ENCODE measurements at regions not wholly inside any gene's neighbourhood (a gene's known extent, or its start where the extent isn't known, plus 50 kb on each side); places are given as distances from the start of the nearest gene placed in this dataset.
"Not testable (repeated sequence)": the region's sequence is repeated elsewhere in the genome, so short reads cannot be mapped to it uniquely, and the experiment has no call there.

GRCh38 chr7:55261386-55261770 lies 103.8 kb upstream of the LANCL2 start:
- H3K9me3 ChIP-seq (ENCODE audit: control insufficient read depth, insufficient read depth, low read depth, low read length): no peaks in the 10 kb centered on the region
- H3K9ac ChIP-seq (ENCODE audit: low read length): no peak overlapping the region
- H3K4me1 ChIP-seq (ENCODE audit: control insufficient read depth, insufficient read depth, low read length): no peaks in the 10 kb centered on the region
- H3K27ac ChIP-seq (ENCODE audit: low read depth, low read length): no peak overlapping the region
- no peaks in the 10 kb centered on the region for H3K36me3 ChIP-seq (ENCODE audit: control insufficient read depth, insufficient read depth, low read length)
- H3K4me3 ChIP-seq (ENCODE audit: low read depth, low read length): no peak overlapping the region
- H3K27me3 ChIP-seq (ENCODE audit: control insufficient read depth, insufficient read depth, low read length): peaks cover 12% of the 10 kb centered on the region

- not testable (repeated sequence) for H3K27me3 ChIP-seq (ENCODE audit: control insufficient read depth, insufficient read depth, low read length); H3K4me1 ChIP-seq (ENCODE audit: control insufficient read depth, insufficient read depth, low read length); H3K27ac ChIP-seq (ENCODE audit: low read depth, low read length); H3K36me3 ChIP-seq (ENCODE audit: control insufficient read depth, insufficient read depth, low read length); H3K9me3 ChIP-seq (ENCODE audit: control insufficient read depth, insufficient read depth, low read depth, low read length); H3K9ac ChIP-seq (ENCODE audit: low read length); H3K4me3 ChIP-seq (ENCODE audit: low read depth, low read length)
These were observed 99.8 kb upstream of the LANCL2 start for GRCh38 chr7:55265328-55265727.

GRCh38 chr7:55265836-55266642 lies 99.1 kb upstream of the LANCL2 start:
- no peak overlapping the region for H3K4me3 ChIP-seq (ENCODE audit: low read depth, low read length)
- no peaks in the 10 kb centered on the region for H3K4me1 ChIP-seq (ENCODE audit: control insufficient read depth, insufficient read depth, low read length)
- H3K9me3 ChIP-seq (ENCODE audit: control insufficient read depth, insufficient read depth, low read depth, low read length): no peaks in the 10 kb centered on the region
- no peaks in the 10 kb centered on the region for H3K36me3 ChIP-seq (ENCODE audit: control insufficient read depth, insufficient read depth, low read length)
- H3K27me3 ChIP-seq (ENCODE audit: control insufficient read depth, insufficient read depth, low read length): no peaks in the 10 kb centered on the region
- H3K9ac ChIP-seq (ENCODE audit: low read length): no peak overlapping the region
- H3K27ac ChIP-seq (ENCODE audit: low read depth, low read length): no peak overlapping the region

- H3K27ac ChIP-seq (ENCODE audit: low read depth, low read length): no peak overlapping the region
- no peak overlapping the region for H3K4me3 ChIP-seq (ENCODE audit: low read depth, low read length)
- H3K4me1 ChIP-seq (ENCODE audit: control insufficient read depth, insufficient read depth, low read length): no peaks in the 10 kb centered on the region
- H3K9ac ChIP-seq (ENCODE audit: low read length): no peak overlapping the region
- H3K36me3 ChIP-seq (ENCODE audit: control insufficient read depth, insufficient read depth, low read length): no peaks in the 10 kb centered on the region
- H3K9me3 ChIP-seq (ENCODE audit: control insufficient read depth, insufficient read depth, low read depth, low read length): no peaks in the 10 kb centered on the region
- H3K27me3 ChIP-seq (ENCODE audit: control insufficient read depth, insufficient read depth, low read length): no peaks in the 10 kb centered on the region
These were observed 94.0 kb upstream of the LANCL2 start for GRCh38 chr7:55271069-55271626.

GRCh38 chr7:55271661-55272060 lies 93.5 kb upstream of the LANCL2 start:
- no peaks in the 10 kb centered on the region for H3K27me3 ChIP-seq (ENCODE audit: control insufficient read depth, insufficient read depth, low read length)
- H3K4me1 ChIP-seq (ENCODE audit: control insufficient read depth, insufficient read depth, low read length): no peaks in the 10 kb centered on the region
- no peaks in the 10 kb centered on the region for H3K9me3 ChIP-seq (ENCODE audit: control insufficient read depth, insufficient read depth, low read depth, low read length)
- no peaks in the 10 kb centered on the region for H3K36me3 ChIP-seq (ENCODE audit: control insufficient read depth, insufficient read depth, low read length)
- no peak overlapping the region for H3K9ac ChIP-seq (ENCODE audit: low read length)
- no peak overlapping the region for H3K27ac ChIP-seq (ENCODE audit: low read depth, low read length)
- no peak overlapping the region for H3K4me3 ChIP-seq (ENCODE audit: low read depth, low read length)

GRCh38 chr7:55272328-55272727 lies 92.8 kb upstream of the LANCL2 start:
- Histone ChIP-seq H3K27me3 (ENCODE audit: control insufficient read depth, insufficient read depth, low read length) (no peaks in the 10 kb centered on the region), H3K4me3 (ENCODE audit: low read depth, low read length) (no peak overlapping the region), H3K36me3 (ENCODE audit: control insufficient read depth, insufficient read depth, low read length) (no peaks in the 10 kb centered on the region), H3K27ac (ENCODE audit: low read depth, low read length) (no peak overlapping the region), H3K9ac (ENCODE audit: low read length) (no peak overlapping the region), H3K9me3 (ENCODE audit: control insufficient read depth, insufficient read depth, low read depth, low read length) (no peaks in the 10 kb centered on the region), H3K4me1 (ENCODE audit: control insufficient read depth, insufficient read depth, low read length) (no peaks in the 10 kb centered on the region)

GRCh38 chr7:55273186-55273980 lies 91.8 kb upstream of the LANCL2 start:
- H3K9ac ChIP-seq (ENCODE audit: low read length): no peak overlapping the region
- H3K4me3 ChIP-seq (ENCODE audit: low read depth, low read length): no peak overlapping the region
- H3K9me3 ChIP-seq (ENCODE audit: control insufficient read depth, insufficient read depth, low read depth, low read length): no peaks in the 10 kb centered on the region
- H3K36me3 ChIP-seq (ENCODE audit: control insufficient read depth, insufficient read depth, low read length): no peaks in the 10 kb centered on the region
- no peak overlapping the region for H3K27ac ChIP-seq (ENCODE audit: low read depth, low read length)
- no peaks in the 10 kb centered on the region for H3K4me1 ChIP-seq (ENCODE audit: control insufficient read depth, insufficient read depth, low read length)
- H3K27me3 ChIP-seq (ENCODE audit: control insufficient read depth, insufficient read depth, low read length): no peaks in the 10 kb centered on the region

GRCh38 chr7:55274156-55274555 lies 91.0 kb upstream of the LANCL2 start:
- Histone ChIP-seq H3K9ac (ENCODE audit: low read length) (no peak overlapping the region), H3K4me3 (ENCODE audit: low read depth, low read length) (no peak overlapping the region), H3K9me3 (ENCODE audit: control insufficient read depth, insufficient read depth, low read depth, low read length) (no peaks in the 10 kb centered on the region), H3K27ac (ENCODE audit: low read depth, low read length) (no peak overlapping the region), H3K27me3 (ENCODE audit: control insufficient read depth, insufficient read depth, low read length) (no peaks in the 10 kb centered on the region), H3K36me3 (ENCODE audit: control insufficient read depth, insufficient read depth, low read length) (no peaks in the 10 kb centered on the region), H3K4me1 (ENCODE audit: control insufficient read depth, insufficient read depth, low read length) (no peaks in the 10 kb centered on the region)

- Histone ChIP-seq H3K4me1 (ENCODE audit: control insufficient read depth, insufficient read depth, low read length) (no peaks in the 10 kb centered on the region), H3K36me3 (ENCODE audit: control insufficient read depth, insufficient read depth, low read length) (no peaks in the 10 kb centered on the region), H3K9me3 (ENCODE audit: control insufficient read depth, insufficient read depth, low read depth, low read length) (no peaks in the 10 kb centered on the region), H3K27me3 (ENCODE audit: control insufficient read depth, insufficient read depth, low read length) (no peaks in the 10 kb centered on the region), H3K27ac (ENCODE audit: low read depth, low read length) (no peak overlapping the region), H3K9ac (ENCODE audit: low read length) (no peak overlapping the region), H3K4me3 (ENCODE audit: low read depth, low read length) (no peak overlapping the region)
These were observed 89.6 kb upstream of the LANCL2 start for GRCh38 chr7:55275291-55276200.

- H3K9me3 ChIP-seq (ENCODE audit: control insufficient read depth, insufficient read depth, low read depth, low read length): no peaks in the 10 kb centered on the region
- no peak overlapping the region for H3K27ac ChIP-seq (ENCODE audit: low read depth, low read length)
- no peaks in the 10 kb centered on the region for H3K4me1 ChIP-seq (ENCODE audit: control insufficient read depth, insufficient read depth, low read length)
- no peak overlapping the region for H3K9ac ChIP-seq (ENCODE audit: low read length)
- no peak overlapping the region for H3K4me3 ChIP-seq (ENCODE audit: low read depth, low read length)
- H3K27me3 ChIP-seq (ENCODE audit: control insufficient read depth, insufficient read depth, low read length): no peaks in the 10 kb centered on the region
- no peaks in the 10 kb centered on the region for H3K36me3 ChIP-seq (ENCODE audit: control insufficient read depth, insufficient read depth, low read length)
These were observed 88.4 kb upstream of the LANCL2 start for GRCh38 chr7:55276572-55277295.

Measured in HUES6 (cell line).